Right lobe of liver (tissue), 6 donors: ENCODE measurements at regions not wholly inside any gene's neighbourhood (a gene's known extent, or its start where the extent isn't known, plus 50 kb on each side); places are given as distances from the start of the nearest gene placed in this dataset.

ENCODE experiments used
- ATAC-seq, 4 donors: fragments of 200-7000 bp; cut with Tn5 transposase; one replicate each; pipeline ENCODE4 v1.9.1; 2020; ENCODE audit warnings: mild to moderate bottlenecking in 4 of 4, moderate library complexity in 4 of 4
- DNase-seq, 3 donors: peaks; one replicate each; pipeline ENCODE4 v3.0.0-alpha.2; 2020
- H3K27ac ChIP-seq, 3 donors: fragments of 200-600 bp; one replicate each; pipeline ENCODE4 v1.8.0; 2022
- H3K27me3 ChIP-seq, 2 donors: fragments of 200-600 bp; one replicate each; pipeline ENCODE4 v1.8.0; 2022
- H3K36me3 ChIP-seq, 4 donors: fragments of 200-600 bp; sonication (generic) in 1 of 4; one replicate each; pipeline versions ENCODE4 v1.5.1 to v1.8.0; 2017 to 2022; ENCODE audit warnings: control low read depth in 1 of 4
- H3K4me1 ChIP-seq, 4 donors: fragments of 200-600 bp; sonication (generic) in 1 of 4; one replicate each; pipeline versions ENCODE4 v1.5.1 to v1.8.0; 2017 to 2022; ENCODE audit warnings: control low read depth in 1 of 4
- H3K4me3 ChIP-seq, 3 donors: fragments of 200-600 bp; one replicate each; pipeline ENCODE4 v1.8.0; 2022
- H3K9me3 ChIP-seq, 4 donors: fragments of 200-600 bp; sonication (generic) in 1 of 4; one replicate each; pipeline versions ENCODE4 v1.5.1 to v1.8.0; 2017 to 2022; ENCODE audit warnings: control low read depth in 1 of 4
- POLR2A ChIP-seq: fragments of 450-650 bp; IDR thresholded peaks from one replicate; pipeline ENCODE4 v1.6.1; 2017; ENCODE audit warnings: antibody characterized with exemption, mild to moderate bottlenecking
- WGBS: methylation state at CpG from one replicate; pipeline ENCODE4 v1.1.6; 2018; ENCODE audit warnings: low coverage, low lambda C conversion rate; ENCODE audit not compliant: insufficient coverage; ENCODE audit errors: missing lambda C conversion rate; 5-methylcytosine and 5-hydroxymethylcytosine counted together
- intact Hi-C, 2 donors: fragments of 100-400 bp; cut with DNase I; formaldehyde crosslinking; loops; one replicate each; pipeline versions ENCODE4 v1.11.2 to v1.14.1; 2022
- TF ChIP-seq, protein P1 (sequence below), 4 donors: fragments of 200-600 bp in 3 of 4; fragments of 450-650 bp in 1 of 4; IDR thresholded peaks; one replicate each; pipeline versions ENCODE4 v1.5.1 to v1.8.0; 2016 to 2022; ENCODE audit warnings: antibody characterized with exemption in 4 of 4, mild to moderate bottlenecking in 2 of 4
- donor health status: DM: no; HTN: yes; CAD: no.
- donor health status: DM: no; HTN: no; CAD: no.
- donor health status: DM: no; HTN: no; CAD: no.
- donor health status: DM: no; HTN: yes; CAD: no.
- donor health status: DM: no; HTN: yes; CAD: no.

DNA sequence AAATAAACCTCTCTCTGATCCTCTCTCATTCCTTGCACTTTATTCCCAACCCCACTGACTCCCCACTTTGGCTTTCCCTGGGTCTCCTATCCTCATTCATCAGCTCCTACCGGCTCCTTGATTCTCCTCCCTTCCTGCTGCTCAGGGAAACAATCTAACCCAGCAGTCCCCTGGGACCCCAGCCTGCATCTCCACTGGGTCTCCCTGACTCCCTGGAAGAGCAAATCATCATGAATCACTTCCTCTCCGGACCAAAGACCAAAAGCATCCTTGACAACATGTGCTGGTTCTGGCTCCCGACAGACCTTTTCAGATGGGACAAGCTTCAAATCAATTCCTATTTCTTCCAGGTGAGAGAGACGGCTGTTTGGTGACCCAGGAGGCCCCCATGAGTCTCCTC, 76.6 kb downstream of the HSPB8 start:
- ATAC-seq, result no peak
- Histone ChIP-seq H3K27ac (no peak overlapping the region), H3K4me3 (no peak overlapping the region), H3K9me3 (no peaks in the 10 kb centered on the region), H3K27me3 (no peaks in the 10 kb centered on the region), H3K4me1 (no peaks in the 10 kb centered on the region), H3K36me3 (no peaks in the 10 kb centered on the region)
- TF ChIP-seq POLR2A, result no peak
- TF ChIP-seq, protein P1, sequence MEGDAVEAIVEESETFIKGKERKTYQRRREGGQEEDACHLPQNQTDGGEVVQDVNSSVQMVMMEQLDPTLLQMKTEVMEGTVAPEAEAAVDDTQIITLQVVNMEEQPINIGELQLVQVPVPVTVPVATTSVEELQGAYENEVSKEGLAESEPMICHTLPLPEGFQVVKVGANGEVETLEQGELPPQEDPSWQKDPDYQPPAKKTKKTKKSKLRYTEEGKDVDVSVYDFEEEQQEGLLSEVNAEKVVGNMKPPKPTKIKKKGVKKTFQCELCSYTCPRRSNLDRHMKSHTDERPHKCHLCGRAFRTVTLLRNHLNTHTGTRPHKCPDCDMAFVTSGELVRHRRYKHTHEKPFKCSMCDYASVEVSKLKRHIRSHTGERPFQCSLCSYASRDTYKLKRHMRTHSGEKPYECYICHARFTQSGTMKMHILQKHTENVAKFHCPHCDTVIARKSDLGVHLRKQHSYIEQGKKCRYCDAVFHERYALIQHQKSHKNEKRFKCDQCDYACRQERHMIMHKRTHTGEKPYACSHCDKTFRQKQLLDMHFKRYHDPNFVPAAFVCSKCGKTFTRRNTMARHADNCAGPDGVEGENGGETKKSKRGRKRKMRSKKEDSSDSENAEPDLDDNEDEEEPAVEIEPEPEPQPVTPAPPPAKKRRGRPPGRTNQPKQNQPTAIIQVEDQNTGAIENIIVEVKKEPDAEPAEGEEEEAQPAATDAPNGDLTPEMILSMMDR (IDR thresholded peaks at IDR 0.05), result no peak
- intact Hi-C loops, result no loop called here
- no peak for DNase-seq
- 43% methylated on average over 4 of the region's 4 CpGs for WGBS

DNA sequence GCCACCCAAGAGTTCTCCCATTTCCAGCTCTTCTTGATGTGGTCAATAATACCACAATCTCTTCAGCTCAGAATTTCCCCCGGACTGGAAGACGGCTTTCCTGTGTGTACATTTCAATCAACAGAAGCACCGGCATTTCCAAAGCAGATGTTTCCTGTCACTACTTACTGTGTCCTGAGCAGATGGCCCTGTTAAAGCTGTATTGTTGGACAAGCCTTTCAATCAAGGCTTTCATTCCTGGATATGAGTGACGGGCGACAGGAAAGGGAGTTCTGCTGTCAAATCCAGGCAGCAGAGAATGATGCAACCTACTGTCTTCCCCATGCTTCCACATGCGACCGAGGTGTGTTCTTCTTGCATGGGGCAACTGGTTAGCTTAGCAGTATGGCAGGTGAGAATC, 76.4 kb upstream of the CCDC60 start:
- H3K9me3 ChIP-seq, result no peaks in the 10 kb centered on the region
- no peak overlapping the region for H3K4me3 ChIP-seq
- no peak for TF ChIP-seq POLR2A
- TF ChIP-seq, protein P1 (IDR thresholded peaks at IDR 0.05), result no peak
- DNase-seq, result no peak
- ATAC-seq, result peak; percentile 30 to 67 (median 62)
- intact Hi-C loops, result no loop called here
- H3K4me1 ChIP-seq, result no peaks in the 10 kb centered on the region
- no peaks in the 10 kb centered on the region for H3K36me3 ChIP-seq
- H3K27ac ChIP-seq, result no peak overlapping the region
- no peaks in the 10 kb centered on the region for H3K27me3 ChIP-seq
- WGBS, result 38% methylated on average over 7 of the region's 7 CpGs

DNA sequence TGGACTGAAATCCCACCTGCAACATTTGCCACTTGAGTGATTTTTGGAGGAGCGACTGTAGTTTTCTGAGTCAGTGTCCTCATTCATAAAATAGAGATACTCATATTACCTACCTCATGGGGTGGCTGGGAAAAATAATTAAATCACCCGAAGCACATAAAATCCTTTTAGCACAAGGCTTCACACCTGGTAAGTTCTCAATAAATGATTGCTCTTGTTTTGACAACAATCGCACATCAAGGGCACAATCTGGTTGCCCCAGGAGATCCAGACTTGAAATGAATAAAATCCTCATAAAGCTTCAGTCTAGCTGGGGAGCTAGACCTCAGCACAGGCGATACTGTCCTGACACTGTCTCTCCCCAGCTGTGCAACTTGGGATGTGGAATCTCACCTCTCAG, 76.0 kb upstream of the CCDC60 start:
- H3K4me3 ChIP-seq, result no peak overlapping the region
- ATAC-seq (no peak), DNase-seq (no peak)
- no peaks in the 10 kb centered on the region for H3K27me3 ChIP-seq
- no peak overlapping the region for H3K27ac ChIP-seq
- no peaks in the 10 kb centered on the region for H3K36me3 ChIP-seq
- no peaks in the 10 kb centered on the region for H3K9me3 ChIP-seq
- TF ChIP-seq POLR2A, result no peak
- TF ChIP-seq, protein P1 (IDR thresholded peaks at IDR 0.05), result no peak
- no peaks in the 10 kb centered on the region for H3K4me1 ChIP-seq
- intact Hi-C loops, result no loop called here
- 50% methylated on average over 2 of the region's 4 CpGs for WGBS

DNA sequence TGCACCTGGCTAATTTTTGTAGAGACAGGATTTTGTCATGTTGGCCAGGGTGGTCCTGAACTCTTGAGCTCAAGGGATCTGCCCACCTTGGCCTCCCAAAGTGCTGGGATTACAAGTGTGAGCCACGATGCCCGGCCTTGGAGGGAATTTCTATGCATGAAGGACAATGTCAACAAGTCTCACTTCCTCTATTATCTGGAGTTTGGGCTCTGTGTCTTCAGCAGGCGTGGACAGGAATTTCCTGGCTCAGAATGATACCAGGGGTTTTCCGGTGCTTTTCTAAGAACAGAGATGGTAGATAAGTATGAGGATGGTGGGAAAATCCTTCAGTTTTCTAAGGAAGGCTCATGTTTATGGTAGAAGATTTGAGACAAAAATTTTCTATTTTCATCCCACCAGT, 75.0 kb upstream of the CCDC60 start:
- H3K27ac ChIP-seq, result no peak overlapping the region
- ATAC-seq (peak in 3 of 4 donors; percentile 23 to 43 (median 36)), DNase-seq (no peak)
- no peaks in the 10 kb centered on the region for H3K4me1 ChIP-seq
- WGBS, result 26% methylated on average over 4 of the region's 4 CpGs
- no peaks in the 10 kb centered on the region for H3K9me3 ChIP-seq
- intact Hi-C loops, result no loop called here
- H3K27me3 ChIP-seq, result no peaks in the 10 kb centered on the region
- H3K36me3 ChIP-seq, result no peaks in the 10 kb centered on the region
- H3K4me3 ChIP-seq, result no peak overlapping the region
- TF ChIP-seq, protein P1 (IDR thresholded peaks at IDR 0.05), result no peak
- no peak for TF ChIP-seq POLR2A

DNA sequence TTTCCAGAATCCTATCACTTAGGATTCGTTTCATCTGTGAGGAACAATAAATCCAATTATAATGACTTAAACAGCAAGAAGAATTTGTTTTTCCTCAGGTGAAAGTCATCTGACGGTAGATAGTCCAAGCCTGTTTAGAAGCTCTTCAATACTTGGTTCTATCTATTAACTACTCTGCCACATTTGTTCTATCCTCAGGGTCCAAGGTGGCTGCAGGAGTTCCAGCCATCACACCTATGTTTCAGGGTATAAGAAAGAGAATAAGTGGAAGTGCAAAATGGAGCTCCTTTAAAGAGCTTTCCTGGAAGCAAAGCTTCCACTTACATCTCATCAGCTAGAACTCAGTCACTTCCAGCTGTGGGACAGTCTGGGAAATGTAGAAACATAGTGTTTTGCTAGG, 72.1 kb upstream of the CCDC60 start:
- ATAC-seq (no peak), DNase-seq (no peak)
- no peak for TF ChIP-seq POLR2A
- TF ChIP-seq, protein P1 (IDR thresholded peaks at IDR 0.05), result no peak
- intact Hi-C loops, result no loop called here
- Histone ChIP-seq H3K9me3 (no peaks in the 10 kb centered on the region), H3K4me3 (no peak overlapping the region), H3K36me3 (no peaks in the 10 kb centered on the region), H3K27ac (no peak overlapping the region), H3K4me1 (no peaks in the 10 kb centered on the region), H3K27me3 (no peaks in the 10 kb centered on the region)
- 68% methylated on average over 2 of the region's 2 CpGs for WGBS
